ENCODE measurements at regions not wholly inside any gene's neighbourhood (a gene's known extent, or its start where the extent isn't known, plus 50 kb on each side); places are given as distances from the start of the nearest gene placed in this dataset.
A peak's percentile ranks its signal among the peaks of the same experiment; 100 is the strongest.
"Not testable (repeated sequence)": the region's sequence is repeated elsewhere in the genome, so short reads cannot be mapped to it uniquely, and the experiment has no call there.

DNA sequence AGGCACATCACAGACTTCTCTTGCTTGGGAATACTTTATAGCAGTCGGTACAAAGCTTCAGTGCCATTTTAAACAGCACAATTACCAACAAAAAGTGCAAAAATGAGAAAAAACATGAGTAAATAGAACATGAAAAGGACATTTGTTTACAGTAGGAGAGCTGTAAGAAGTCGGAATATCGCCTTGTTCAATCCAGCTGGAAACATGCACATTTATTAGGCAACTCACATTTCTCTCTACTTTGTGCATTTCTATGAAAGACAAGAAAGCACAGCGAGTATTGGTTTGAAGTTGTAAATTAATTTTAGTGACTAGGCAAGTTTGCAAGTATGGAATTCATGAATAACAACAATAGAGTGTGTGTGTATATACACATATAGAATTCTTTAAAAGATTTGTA is 484.7 kb downstream of the DACH1 start:
- DNase-seq: no peak

GRCh38 chr13:71380191-71380590 is 486.8 kb downstream of the DACH1 start:
- no peak for DNase-seq

DNA sequence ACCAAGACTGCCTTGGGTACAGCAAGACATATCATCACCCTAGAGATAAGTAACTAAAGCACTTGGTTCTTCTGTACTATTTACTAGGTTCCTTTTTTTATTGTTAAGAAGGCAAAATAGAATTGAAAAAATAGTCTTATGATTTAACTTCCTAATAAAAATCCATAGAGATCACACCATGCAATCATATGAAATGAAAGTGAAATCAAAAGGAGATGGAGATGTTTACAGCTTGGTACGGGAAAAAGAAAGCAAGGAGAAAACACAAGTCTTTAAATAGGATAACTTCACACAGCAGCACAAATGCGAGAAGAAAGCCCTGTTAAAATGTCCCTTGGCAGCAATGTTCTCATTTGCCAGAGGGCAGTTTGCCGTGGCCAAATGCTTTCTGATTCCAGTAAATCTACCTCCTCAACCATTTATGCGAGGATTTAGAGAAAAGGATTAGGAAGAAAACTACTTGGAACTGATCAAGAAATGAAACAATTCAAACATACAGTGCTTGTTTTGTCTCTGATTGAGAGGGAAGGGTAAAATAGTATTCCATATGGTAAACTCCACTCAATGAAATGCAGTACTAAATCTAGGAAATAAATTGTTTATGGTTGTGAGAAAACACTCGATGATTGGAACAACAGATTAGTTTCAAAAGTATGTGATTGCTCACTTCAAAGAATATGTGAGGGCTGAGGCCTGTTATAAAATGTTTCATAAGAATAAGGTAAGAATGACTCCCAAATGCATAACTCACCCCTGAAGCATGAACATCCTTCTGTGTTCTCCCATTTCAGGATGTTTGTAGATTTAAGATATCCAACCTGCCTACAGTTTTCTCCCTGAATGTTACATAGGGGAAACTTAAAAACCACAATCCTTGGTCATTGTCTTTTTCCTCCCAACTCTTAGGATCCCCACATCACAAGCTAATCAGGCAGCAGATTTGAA is 487.8 kb downstream of the DACH1 start:
- no peak for DNase-seq

- no peak for DNase-seq
These were observed 492.4 kb downstream of the DACH1 start for GRCh38 chr13:71374471-71375049.

DNA sequence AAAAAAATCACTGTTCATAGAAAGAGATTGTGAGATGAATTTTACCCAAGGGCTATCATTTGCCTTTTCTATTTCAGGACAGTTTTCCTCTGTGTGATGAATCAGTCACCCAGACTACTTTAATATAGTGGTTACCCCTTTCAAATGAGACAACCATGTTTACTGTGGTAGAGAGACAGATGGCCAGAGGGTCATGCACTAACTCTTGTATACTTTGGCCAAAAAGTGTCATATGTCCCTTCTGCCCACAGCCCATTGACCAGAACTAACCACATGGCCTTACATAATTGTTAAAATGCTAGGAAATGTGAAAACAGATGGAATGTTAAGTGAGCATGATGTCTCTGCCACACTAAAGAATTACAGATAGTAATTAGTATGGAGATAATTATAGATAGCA is 498.7 kb downstream of the DACH1 start:
- DNase-seq: no peak

GRCh38 chr13:71360041-71360440 is 507.0 kb downstream of the DACH1 start:
- DNase-seq: no peak

DNA sequence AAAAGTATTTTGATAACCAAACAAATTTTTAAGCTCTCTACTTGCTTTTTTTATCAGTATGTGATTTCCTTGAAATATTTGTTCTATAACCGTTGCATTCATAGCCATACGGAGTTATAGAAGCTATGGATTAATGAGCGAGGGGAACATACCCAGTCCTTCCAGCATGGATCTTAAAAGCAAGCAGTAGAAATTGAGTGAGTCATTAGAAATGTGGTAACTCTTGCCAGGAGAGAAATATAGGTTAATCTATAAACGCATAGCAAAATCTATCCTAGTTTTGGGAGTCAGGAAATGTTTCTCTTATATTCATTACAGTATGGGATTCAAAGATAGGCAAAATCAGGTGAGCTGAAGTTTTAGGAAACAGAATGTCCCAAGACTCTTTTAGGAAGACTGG is 507.4 kb downstream of the DACH1 start:
- DNase-seq: no peak

DNA sequence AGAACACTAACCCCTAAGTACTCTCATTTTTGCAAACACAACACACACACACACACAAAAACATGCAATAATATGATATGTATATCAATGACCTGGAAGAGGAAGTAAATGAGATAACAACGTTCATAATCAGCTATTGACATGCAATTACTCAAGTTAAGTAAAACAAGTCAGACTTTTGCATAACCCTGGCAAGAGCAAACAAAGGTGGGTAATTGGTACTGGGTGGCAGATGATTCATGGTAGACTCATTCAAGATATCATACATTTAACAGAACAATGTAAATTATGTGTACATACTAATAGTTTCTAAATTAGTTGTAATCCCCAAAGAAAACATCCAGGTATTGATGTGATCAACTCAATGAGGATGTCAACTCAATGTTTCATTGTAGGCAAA is 508.8 kb downstream of the DACH1 start:
- no peak for DNase-seq

DNA sequence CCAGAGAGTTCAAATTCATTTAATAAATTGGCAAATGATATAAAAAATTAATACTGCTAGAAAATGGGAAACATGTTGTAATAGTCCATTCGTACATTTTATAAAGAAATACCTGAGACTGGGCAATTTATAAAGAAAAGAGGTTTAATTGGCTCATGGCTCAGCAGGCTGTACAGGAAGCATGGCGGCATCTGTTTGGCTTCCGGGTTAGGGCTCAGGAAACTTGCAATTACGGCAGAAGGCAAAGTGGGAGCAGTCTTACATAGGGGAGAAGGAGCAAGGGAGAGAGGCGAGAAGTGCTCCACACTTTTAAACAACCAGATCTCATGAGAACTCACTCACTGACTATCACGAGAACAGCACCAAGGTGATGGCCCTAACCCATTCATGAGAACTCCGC is 512.0 kb downstream of the DACH1 start:
- DNase-seq: no peak

DNA sequence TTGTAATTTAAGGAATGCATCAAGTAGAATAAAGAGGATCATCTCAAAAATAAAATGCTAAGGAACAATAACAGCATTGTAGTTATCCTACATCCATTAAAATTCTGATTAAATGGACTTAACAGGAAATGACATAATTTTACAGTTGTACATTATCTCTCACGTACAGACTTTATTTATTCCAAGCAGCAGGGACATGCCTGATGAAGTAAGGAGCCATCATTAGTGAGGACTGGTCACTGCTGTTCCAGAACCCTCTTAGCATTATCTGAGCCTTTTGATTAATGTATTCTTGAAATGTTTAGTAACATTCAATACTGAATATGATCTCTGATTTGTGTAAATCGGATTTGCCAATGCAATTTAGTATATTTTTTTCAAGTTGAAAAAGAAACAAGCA is 516.1 kb downstream of the DACH1 start:
- DNase-seq: no peak

DNA sequence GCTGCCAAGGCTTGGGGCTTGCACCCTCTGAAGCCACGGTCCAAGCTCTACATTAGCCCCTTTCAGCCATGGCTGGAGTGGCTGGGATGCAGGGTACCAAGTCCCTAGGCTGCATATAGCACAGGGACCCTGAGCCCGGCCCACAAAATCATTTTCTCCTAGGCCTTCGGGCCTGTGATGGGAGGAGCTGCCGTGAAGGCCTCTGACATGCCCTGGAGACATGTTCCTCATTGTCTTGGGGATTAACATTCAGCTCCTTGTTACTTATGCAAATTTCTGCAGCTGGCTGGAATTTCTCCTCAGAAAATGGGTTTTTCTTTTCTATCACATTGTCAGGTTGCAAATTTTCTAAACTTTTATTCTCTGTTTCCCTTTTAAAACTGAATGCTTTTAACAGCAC is 521.1 kb downstream of the DACH1 start:
- not testable (repeated sequence) for DNase-seq

GRCh38 chr13:71339736-71340135 is 527.3 kb downstream of the DACH1 start:
- DNase-seq: no peak

- no peak for DNase-seq
These were observed 528.0 kb downstream of the DACH1 start for GRCh38 chr13:71339005-71339404.

- no peak for DNase-seq
These were observed 528.9 kb downstream of the DACH1 start for GRCh38 chr13:71338070-71338469.

DNA sequence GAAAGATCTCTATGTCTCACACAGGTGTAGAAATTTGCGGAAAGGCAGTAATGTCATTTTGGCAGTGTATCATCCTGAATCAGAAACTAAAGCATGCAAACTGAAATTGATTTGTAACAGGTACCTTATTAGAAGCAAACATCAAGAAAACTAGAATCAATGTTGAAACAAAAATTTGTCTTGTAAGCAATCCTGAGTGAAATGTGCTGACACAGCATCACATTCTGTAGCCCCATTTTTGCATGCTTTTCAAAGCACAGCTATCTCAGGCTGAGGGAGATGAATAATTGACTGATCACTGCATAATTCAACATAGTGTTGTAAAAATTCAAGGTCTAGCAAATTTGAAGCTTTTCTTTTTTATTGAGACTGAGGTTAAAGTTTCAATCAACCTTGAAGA is 539.7 kb downstream of the DACH1 start:
- no peak for DNase-seq

GRCh38 chr13:71325556-71325955 is 541.4 kb downstream of the DACH1 start:
- DNase-seq: no peak

DNA sequence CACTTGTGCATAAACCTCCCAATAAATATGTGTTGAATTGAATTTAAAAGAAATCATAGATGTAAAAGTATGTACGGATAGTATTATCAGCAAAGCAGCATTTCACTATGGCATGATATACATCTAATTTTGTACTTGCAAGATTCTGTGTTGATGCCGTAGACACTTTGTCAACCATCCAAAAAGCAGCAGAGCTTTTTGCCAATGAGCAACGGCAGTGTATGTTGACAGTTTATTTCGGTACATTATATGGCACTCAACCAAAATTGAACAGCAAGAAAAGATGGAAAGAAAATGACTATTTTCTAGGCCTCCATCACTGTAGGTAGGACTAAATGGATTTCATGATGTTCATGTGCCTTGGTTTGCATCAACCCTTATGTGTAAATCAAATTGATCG is 543.7 kb downstream of the DACH1 start:
- no peak for DNase-seq

GRCh38 chr13:71320452-71320851 is 546.6 kb downstream of the DACH1 start:
- no peak for DNase-seq

DNA sequence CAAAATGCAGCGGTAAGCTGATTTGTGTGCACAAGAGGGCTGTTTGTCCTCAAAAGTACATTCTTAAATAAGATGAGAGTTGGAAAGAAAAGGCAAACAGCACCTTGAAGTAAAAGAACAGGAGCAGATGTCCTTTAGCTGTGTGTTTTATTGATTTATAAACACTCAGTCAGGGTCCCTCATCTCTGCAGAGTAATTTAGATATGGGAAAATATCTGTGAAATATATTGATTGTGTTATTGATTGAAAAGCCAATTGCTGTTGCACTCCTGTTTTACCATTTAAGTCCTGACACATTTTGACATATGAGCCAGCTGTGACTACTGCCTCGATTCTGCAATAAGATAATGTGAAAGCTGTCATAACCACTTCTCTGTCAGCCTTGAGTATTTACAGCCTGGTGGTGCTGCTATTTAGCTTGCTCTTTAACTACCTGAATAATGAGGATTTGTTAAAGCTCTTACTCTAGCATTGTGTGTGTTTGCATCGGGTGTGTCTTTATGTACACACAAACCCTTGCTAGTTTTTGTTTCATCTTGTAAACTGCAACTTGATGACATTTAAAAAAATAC is 550.1 kb downstream of the DACH1 start:
- DNase-seq: peak; percentile 35

DNA sequence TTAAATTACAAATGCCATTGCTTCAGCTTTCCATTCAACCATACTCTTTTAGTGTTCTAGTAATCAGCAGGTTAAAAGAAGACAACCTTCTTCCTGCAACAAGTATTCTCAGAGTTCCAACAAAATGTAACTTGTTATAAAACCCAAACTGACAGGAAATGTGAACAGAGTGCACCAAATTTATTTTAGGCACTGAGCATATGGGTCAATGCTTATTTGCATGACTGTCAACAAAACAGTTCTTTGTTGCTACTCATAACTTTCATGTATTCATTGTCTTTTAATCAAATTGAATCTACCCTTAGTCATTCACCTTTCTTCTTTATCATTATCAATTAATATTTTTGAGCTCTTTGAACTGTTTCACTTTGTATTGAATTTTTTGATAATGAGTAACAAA is 554.1 kb downstream of the DACH1 start:
- DNase-seq: no peak

DNA sequence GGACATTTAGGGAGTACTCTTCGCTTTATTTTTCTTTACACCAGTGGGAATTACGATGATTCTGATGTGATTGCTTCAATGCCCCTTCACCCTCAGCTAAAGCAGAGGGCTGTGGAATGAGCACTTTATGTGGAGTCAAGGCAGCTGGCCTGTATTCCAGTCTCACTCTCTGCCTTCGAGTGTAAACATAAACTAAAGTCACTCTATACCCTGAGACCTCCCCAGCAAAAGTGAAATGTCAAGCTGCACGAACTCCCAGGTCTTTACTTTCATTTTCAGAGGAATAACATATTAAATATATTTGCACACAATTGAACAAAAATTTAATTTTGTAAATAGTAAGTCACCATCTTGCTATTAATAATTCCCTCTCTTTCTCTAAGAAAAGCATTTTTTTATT is 557.1 kb downstream of the DACH1 start:
- DNase-seq: no peak

- no peak for DNase-seq
These were observed 560.2 kb downstream of the DACH1 start for GRCh38 chr13:71306821-71307220.

DNA sequence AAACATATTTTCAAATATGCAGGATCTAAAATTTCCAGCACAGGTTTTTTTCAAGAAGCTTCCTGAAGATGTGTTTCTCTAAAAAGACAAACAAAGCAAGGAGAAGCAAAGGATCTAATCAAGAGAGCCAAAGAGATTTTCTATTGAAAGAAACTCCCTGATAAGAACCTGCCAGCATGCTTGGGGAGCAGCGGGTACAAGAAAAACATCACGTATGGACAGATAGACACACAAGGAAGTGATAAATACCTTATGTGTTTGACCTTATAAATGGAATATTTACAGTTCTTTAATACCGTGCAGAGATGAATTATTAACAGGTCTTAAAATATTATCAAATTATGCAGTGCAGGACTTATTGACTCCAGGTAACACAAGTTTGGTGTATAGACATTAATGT is 562.1 kb downstream of the DACH1 start:
- DNase-seq: no peak

- no peak for DNase-seq
These were observed 563.9 kb downstream of the DACH1 start for GRCh38 chr13:71303144-71303543.
